ENCODE measurements at regions not wholly inside any gene's neighbourhood (a gene's known extent, or its start where the extent isn't known, plus 50 kb on each side); places are given as distances from the start of the nearest gene placed in this dataset.
"Not testable (repeated sequence)": the region's sequence is repeated elsewhere in the genome, so short reads cannot be mapped to it uniquely, and the experiment has no call there.

- no peak for ATAC-seq
Measured at GRCh38 chr3:66633402-66634381, 132.9 kb upstream of the LRIG1 start.

GRCh38 chr3:66638717-66639116 is 137.9 kb upstream of the LRIG1 start:
- no peak for ATAC-seq

- ATAC-seq = no peak
Measured at GRCh38 chr3:66639809-66640356, 139.1 kb upstream of the LRIG1 start.

GRCh38 chr3:66642019-66642418 is 141.2 kb upstream of the LRIG1 start:
- ATAC-seq = no peak

- no peak for ATAC-seq
Measured at GRCh38 chr3:66642484-66642883, 141.7 kb upstream of the LRIG1 start.

GRCh38 chr3:66644549-66644948 is 143.7 kb upstream of the LRIG1 start:
- ATAC-seq = no peak

- no peak for ATAC-seq
Measured at GRCh38 chr3:66648975-66649374, 148.2 kb upstream of the LRIG1 start.

- ATAC-seq = not testable (repeated sequence)
Measured at GRCh38 chr3:66651520-66651919, 150.7 kb upstream of the LRIG1 start.

GRCh38 chr3:66652100-66652499 is 151.3 kb upstream of the LRIG1 start:
- not testable (repeated sequence) for ATAC-seq

- ATAC-seq = no peak
Measured at GRCh38 chr3:66655044-66655443, 154.2 kb upstream of the LRIG1 start.

- ATAC-seq = no peak
Measured at GRCh38 chr3:66655671-66656070, 154.8 kb upstream of the LRIG1 start.

GRCh38 chr3:66656609-66657008 is 155.8 kb upstream of the LRIG1 start:
- no peak for ATAC-seq

- ATAC-seq = no peak
Measured at GRCh38 chr3:66659056-66659455, 158.2 kb upstream of the LRIG1 start.

- no peak for ATAC-seq
Measured at GRCh38 chr3:66661628-66662027, 160.8 kb upstream of the LRIG1 start.

GRCh38 chr3:66662894-66663293 is 162.1 kb upstream of the LRIG1 start:
- ATAC-seq = no peak

- ATAC-seq = no peak
Measured at GRCh38 chr3:66665021-66665695, 164.3 kb upstream of the LRIG1 start.

GRCh38 chr3:66666362-66666761 is 165.5 kb upstream of the LRIG1 start:
- ATAC-seq = no peak

- ATAC-seq = no peak
Measured at GRCh38 chr3:66667263-66667662, 166.4 kb upstream of the LRIG1 start.

GRCh38 chr3:66671291-66671690 is 170.5 kb upstream of the LRIG1 start:
- no peak for ATAC-seq

- ATAC-seq = no peak
Measured at GRCh38 chr3:66672830-66673229, 172.0 kb upstream of the LRIG1 start.

GRCh38 chr3:66673293-66673692 is 172.5 kb upstream of the LRIG1 start:
- ATAC-seq = no peak

GRCh38 chr3:66675366-66675765 is 174.5 kb upstream of the LRIG1 start:
- no peak for ATAC-seq

GRCh38 chr3:66692042-66692765 is 191.4 kb upstream of the LRIG1 start:
- no peak for ATAC-seq

Data from activated CD4-positive, CD25-positive, alpha-beta regulatory T cell treated with anti-CD3 and anti-CD28 coated beads, Interleukin-2, amount 50 U/mL, for 24 hours (primary cell).